ENCODE measurements at regions not wholly inside any gene's neighbourhood (a gene's known extent, or its start where the extent isn't known, plus 50 kb on each side); places are given as distances from the start of the nearest gene placed in this dataset.

- Histone ChIP-seq H3K36me3 (no peaks in the 10 kb centered on the region), H3K4me3 (peak overlapping the region; percentile 56 to 60 (median 58)), H3K27me3 (no peaks in the 10 kb centered on the region), H3K9me3 (no peaks in the 10 kb centered on the region), H3K27ac (peak overlapping the region; percentile 41 to 90 (median 85)), H3K4me1 (peaks cover 0 to 13% (median 6%) of the 10 kb centered on the region in 4 donors)
- WGBS, 5 donors = 59 to 73% (median 70%) methylated on average over 22 of the region's 22 CpGs
- peak in 1 of 2 donors; percentile 26 for DNase-seq
- intact Hi-C loops (cut with DNase I; ENCODE audit: low total_unique reads) = no loop called here
- TF ChIP-seq POLR2AphosphoS5 (IDR thresholded peaks at IDR 0.05) (no peak), POLR2A (IDR thresholded peaks at IDR 0.05) (no peak), EP300 (IDR thresholded peaks at IDR 0.05) (no peak), CTCF (IDR thresholded peaks at IDR 0.05) (no peak)
Measured at GRCh38 chr19:20422216-20423205, 143.1 kb downstream of the ZNF737 start.

- no peak for TF ChIP-seq EP300 (IDR thresholded peaks at IDR 0.05)
- no peak for TF ChIP-seq CTCF (IDR thresholded peaks at IDR 0.05)
- TF ChIP-seq POLR2AphosphoS5 (IDR thresholded peaks at IDR 0.05) = no peak
- TF ChIP-seq POLR2A (IDR thresholded peaks at IDR 0.05) = no peak
- 78 to 85% (median 81%) methylated on average over 1 of the region's 1 CpG for WGBS, 5 donors
- intact Hi-C loops (cut with DNase I; ENCODE audit: low total_unique reads) = no loop called here
- Histone ChIP-seq H3K4me3 (no peak overlapping the region), H3K27me3 (no peaks in the 10 kb centered on the region), H3K4me1 (peaks cover 0 to under 1% (median 0%) of the 10 kb centered on the region in 4 donors), H3K36me3 (peaks cover 0 to 16% (median 8%) of the 10 kb centered on the region in 4 donors), H3K9me3 (peaks cover 0 to 4% (median 0%) of the 10 kb centered on the region in 4 donors), H3K27ac (no peak overlapping the region)
- no peak for DNase-seq
Measured at GRCh38 chr19:20416661-20417060, 148.9 kb downstream of the ZNF737 start.

GRCh38 chr19:20414120-20414519 is 151.5 kb downstream of the ZNF737 start:
- 62 to 100% (median 90%) methylated on average over 2 of the region's 2 CpGs for WGBS, 5 donors
- DNase-seq = no peak
- Histone ChIP-seq H3K36me3 (peaks cover 0 to 18% (median 8%) of the 10 kb centered on the region in 4 donors), H3K9me3 (peaks cover 0 to 14% (median 0%) of the 10 kb centered on the region in 4 donors), H3K27ac (no peak overlapping the region), H3K4me3 (no peak overlapping the region), H3K4me1 (no peaks in the 10 kb centered on the region), H3K27me3 (no peaks in the 10 kb centered on the region)
- no peak for TF ChIP-seq EP300 (IDR thresholded peaks at IDR 0.05)
- no peak for TF ChIP-seq POLR2A (IDR thresholded peaks at IDR 0.05)
- no peak for TF ChIP-seq POLR2AphosphoS5 (IDR thresholded peaks at IDR 0.05)
- TF ChIP-seq CTCF (IDR thresholded peaks at IDR 0.05) = no peak
- intact Hi-C loops (cut with DNase I; ENCODE audit: low total_unique reads) = no loop called here

GRCh38 chr19:20413705-20414104 is 151.9 kb downstream of the ZNF737 start:
- Histone ChIP-seq H3K27ac (no peak overlapping the region), H3K27me3 (no peaks in the 10 kb centered on the region), H3K4me1 (no peaks in the 10 kb centered on the region), H3K9me3 (peaks cover 0 to 14% (median 0%) of the 10 kb centered on the region in 4 donors), H3K36me3 (peaks cover 0 to 23% (median 8%) of the 10 kb centered on the region in 4 donors), H3K4me3 (no peak overlapping the region)
- TF ChIP-seq POLR2AphosphoS5 (IDR thresholded peaks at IDR 0.05) (no peak), POLR2A (IDR thresholded peaks at IDR 0.05) (no peak), EP300 (IDR thresholded peaks at IDR 0.05) (no peak), CTCF (IDR thresholded peaks at IDR 0.05) (no peak)
- no peak for DNase-seq
- intact Hi-C loops (cut with DNase I; ENCODE audit: low total_unique reads) = no loop called here
- WGBS, 5 donors = 91 to 97% (median 97%) methylated on average over 3 of the region's 3 CpGs
